NCI-H2081 (cell line): ENCODE measurements at regions not wholly inside any gene's neighbourhood (a gene's known extent, or its start where the extent isn't known, plus 50 kb on each side); places are given as distances from the start of the nearest gene placed in this dataset.
A peak's percentile ranks its signal among the peaks of the same experiment; 100 is the strongest.

Experiments
- DNase-seq, 2 experiments: peaks; one replicate each; lab custom pipeline; 2025; lab: John Stamatoyannopoulos, UW

DNA sequence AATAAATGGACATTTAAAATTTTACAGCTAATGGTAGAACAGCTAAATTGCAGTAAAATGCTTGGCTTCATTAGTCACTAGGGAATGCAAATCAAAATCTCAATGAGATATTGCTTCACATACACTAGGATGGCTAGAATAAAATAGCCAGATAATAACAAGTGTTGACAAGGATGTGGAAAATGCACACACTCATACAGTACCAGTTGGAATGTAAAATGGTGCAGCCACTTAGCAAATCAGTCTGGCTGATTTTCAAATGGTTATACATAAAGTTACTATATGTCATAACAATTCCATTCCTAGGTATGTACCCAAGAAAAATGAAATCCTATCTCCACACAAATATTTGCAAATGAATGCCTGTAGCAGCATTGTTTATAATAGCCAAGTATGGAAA, 452.1 kb downstream of the HDGFL1 start:
- no peak for DNase-seq

GRCh38 chr6:23027281-23027680, 457.9 kb downstream of the HDGFL1 start:
- peak; percentile 43 to 80 for DNase-seq

DNA sequence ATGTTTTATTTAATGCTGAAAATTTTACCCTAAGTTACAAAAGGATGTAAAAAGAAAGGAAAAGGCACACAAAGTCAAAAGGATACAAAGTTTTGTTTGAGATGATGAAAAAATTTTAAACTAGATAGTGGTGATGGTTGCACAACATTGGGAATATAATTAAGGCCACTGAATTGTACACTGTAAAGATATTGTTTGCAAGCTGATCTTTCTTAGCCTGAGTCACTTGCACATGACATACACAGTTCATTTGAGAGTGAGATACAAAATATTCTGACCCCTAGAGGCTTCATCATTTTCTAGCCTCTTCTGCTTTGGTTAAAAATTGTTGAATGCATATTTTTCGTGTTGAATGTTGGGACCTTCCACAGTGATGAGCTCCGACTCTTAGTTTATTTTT, 462.6 kb downstream of the HDGFL1 start:
- no peak for DNase-seq

DNA sequence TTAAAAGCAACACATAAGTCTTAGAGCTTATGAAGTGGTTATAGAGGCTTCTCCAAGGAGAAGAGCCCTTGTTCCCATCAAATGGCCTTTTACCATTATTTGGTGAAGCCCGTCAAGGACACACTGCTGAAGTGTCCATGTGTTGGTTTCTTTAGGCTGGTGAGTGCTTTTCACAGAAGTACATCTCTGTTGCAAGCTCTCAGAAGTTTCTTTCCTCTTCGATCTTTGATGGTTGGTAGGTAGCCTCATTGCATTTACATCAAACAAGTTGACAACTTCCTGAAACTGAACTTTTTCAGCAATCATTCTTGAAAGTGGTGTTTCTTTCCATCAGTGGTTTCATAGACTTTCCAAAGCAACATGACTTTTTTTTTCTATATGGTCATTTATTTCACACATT, 465.6 kb downstream of the HDGFL1 start:
- no peak for DNase-seq

DNA sequence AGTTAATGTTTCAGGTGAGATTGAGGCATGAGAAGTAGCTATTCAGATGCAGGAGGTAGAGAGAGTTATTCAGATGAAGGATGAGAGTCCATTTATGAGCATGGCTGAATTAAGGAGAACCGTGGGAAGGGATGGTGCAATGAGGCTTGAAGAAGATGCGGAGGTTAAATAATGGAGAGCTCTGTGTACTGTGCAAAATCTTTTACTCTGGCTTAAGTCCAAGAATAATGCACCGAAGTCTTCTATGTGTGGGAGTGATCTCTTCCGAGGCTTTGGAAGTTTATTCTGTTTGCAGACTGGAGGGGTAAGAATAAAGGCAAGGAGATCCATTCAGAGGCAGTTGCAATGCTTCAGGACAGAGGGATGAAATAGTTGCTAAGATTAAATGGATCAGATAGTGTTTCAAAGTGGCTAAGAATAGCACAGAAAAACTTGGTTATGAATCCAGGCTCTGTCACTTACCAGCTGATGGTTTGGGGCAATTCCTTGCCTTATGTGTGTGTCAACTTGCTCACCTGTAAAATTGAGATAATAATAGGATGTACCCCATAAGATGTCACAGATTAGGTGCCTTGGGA, 467.1 kb downstream of the HDGFL1 start:
- DNase-seq: no peak

GRCh38 chr6:23040899-23041298, 471.5 kb downstream of the HDGFL1 start:
- no peak for DNase-seq

- DNase-seq: no peak
These were observed 475.9 kb downstream of the HDGFL1 start for GRCh38 chr6:23045280-23045679.

DNA sequence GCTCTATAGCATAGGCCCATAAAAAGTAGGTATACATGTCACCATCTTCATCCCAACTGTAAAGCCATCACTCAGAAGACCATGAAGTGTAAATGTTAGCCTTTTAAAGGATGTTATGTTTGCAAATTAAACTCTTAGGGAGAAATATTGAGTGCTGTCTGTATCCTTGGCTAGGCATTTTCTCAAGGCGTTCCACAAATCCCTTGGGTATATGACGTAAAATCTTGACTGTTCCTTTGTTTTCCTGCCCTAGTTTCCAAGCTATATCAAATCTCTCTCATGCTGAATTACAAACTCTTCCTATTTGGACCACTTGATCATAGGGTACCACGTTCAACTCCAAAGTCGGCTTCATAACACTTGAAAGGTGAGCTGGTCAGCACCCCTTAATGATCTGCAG, 486.2 kb downstream of the HDGFL1 start:
- DNase-seq: no peak

- DNase-seq: no peak
These were observed 504.5 kb downstream of the HDGFL1 start for GRCh38 chr6:23073821-23074220.

- no peak for DNase-seq
These were observed 508.4 kb downstream of the HDGFL1 start for GRCh38 chr6:23077772-23078171.

- DNase-seq: no peak
These were observed 512.3 kb downstream of the HDGFL1 start for GRCh38 chr6:23081701-23082100.

- no peak for DNase-seq
These were observed 516.7 kb downstream of the HDGFL1 start for GRCh38 chr6:23086100-23086499.

DNA sequence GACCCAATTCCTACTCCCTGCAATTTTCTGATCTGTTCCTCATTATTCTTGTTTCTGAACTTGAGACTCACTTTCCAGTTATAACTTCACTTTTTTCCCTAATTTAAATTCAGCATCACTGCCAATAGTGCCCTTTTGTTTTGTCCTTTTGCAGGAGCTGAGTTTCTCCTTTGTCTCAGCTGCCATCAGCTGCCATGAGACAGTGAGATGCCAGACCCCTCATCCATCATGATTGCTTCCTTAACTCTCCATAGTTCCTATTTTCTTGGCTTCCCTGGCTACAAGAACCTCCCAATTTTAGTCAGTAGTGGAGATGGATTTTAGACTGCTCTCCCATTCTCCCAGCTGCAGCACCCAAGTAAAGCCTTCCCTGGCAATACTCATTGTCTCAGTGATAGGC, 518.1 kb downstream of the HDGFL1 start:
- DNase-seq: no peak

DNA sequence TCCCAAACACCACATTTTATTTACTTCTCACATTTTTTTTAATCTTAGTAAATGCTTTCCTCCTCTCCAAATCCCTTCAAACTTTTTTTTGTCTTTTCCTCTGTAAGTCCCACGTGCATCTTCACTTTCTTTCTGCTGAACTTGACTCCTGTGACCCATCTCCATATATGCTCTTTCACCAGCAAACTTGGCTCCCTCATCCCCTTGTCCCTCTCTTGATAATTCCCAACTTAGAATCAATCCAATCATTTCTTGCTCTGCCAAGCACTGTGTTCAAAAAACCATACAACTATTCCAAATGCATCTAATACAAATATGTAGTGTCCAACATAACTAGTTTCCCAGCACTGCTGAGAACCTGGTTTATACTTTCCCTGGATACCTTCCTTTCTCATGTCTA, 519.4 kb downstream of the HDGFL1 start:
- no peak for DNase-seq

- DNase-seq: no peak
These were observed 520.6 kb downstream of the HDGFL1 start for GRCh38 chr6:23089981-23090380.

GRCh38 chr6:23091795-23092194, 522.4 kb downstream of the HDGFL1 start:
- DNase-seq: no peak

- no peak for DNase-seq
These were observed 527.5 kb downstream of the HDGFL1 start for GRCh38 chr6:23096876-23097275.

GRCh38 chr6:23097566-23097965, 528.2 kb downstream of the HDGFL1 start:
- DNase-seq: no peak

DNA sequence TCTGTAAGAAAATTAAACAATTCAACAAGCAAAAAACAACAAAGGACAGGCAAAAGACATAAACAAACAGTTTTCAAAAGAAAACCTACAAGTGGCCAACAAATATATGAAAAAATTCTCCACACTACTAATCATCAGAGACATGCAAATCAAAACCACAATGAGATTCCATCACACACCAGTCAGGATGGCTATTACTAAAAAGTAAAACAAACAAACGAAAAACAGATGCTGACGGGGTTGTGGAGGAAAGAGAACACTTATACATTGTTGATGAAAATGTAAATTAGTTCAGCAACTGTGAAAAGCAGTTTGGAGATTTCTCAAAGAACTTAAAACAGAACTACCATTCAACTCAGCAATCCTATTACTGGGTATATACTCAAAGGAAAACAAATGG, 537.6 kb downstream of the HDGFL1 start:
- no peak for DNase-seq

DNA sequence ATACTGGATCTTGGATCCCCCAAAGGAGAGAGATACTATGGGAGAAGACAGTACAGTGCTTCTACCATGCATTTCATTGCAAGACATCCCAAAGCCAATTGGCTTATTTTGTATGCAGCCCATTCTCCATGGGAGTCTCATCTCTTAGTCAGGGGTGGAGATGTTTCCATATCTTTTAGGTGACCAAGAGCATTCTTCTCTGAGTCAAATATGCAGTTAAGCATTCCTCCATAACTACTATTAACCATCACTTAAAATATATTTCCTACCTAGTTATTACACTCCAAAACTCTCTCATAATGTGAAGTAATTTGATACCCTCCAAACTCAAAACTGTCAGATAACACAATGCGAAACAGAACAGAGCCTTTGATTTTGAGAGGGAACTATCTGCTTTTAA, 542.6 kb downstream of the HDGFL1 start:
- DNase-seq: no peak

DNA sequence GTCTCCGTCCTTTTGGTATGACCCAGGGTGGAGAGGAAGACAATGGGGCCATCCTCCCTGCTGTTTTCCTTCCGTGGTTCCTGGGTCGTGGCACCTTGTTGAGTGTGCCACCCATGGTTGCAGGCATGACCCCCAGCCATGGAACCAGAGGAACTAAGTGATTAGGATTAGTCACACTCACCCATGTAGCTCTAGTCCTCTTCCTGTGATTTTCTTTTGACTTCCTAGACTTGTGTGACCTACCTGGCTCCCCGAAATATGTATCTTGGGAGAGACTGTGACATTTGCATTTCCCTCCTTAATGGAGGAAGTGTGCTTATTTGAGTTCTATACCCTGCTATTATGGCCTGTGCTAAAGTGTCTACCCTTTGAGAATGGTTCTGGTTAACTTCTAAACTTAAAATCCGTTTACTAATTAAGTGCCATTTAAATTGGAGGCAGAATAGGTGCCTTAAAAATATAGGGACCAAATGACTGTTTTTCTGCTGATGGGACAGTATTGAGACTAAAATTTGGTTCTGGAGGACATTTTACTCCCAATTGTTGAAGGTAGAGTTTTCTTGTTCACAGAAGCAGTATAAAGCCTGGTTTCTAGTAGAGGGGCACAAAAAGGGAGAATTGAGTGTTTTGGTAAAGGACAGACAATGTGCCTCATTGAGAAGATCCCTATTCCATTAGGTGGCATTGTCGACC, 545.6 kb downstream of the HDGFL1 start:
- no peak for DNase-seq

DNA sequence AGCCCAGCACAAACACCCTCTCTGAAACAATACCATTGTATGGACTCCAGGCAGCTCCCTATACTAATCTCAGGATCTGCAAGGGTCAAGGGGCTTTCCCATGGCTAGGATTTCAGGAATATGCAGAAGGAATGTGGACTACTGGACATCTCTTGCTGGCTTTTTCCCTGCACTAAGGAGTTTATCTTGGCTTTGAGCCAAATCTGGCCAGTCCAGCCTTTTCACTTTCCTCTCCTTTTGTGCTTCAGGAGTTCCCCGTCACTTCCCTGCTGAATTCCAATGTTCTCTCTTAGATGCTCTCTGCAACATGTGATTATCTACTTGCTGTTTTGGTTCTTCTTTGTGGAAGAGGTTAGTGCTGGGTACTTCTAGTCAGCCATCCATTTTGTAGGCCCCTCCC, 568.2 kb downstream of the HDGFL1 start:
- DNase-seq: no peak

DNA sequence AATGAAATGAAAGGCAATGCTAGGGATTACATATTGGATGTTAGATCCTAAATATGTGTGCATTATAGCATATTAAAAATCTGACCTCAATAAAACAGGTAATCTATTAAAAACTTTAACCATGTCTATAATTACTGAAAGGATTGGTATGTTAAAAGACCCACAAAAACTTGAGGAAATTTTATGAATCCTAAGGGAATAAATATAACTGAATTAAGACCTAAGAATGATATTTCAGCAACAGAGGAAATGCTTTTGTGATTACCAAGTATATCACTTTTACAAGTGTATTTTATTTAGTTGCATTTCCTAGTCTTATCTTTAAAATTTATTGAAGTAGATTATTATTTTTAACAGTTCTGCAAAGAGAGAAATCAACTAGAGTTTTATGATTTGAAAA, 571.5 kb downstream of the HDGFL1 start:
- no peak for DNase-seq

GRCh38 chr6:23145781-23146180, 576.4 kb downstream of the HDGFL1 start:
- peak in 1 of 2 experiments; percentile 3 for DNase-seq
